HG02763 (cell line): ENCODE measurements at regions not wholly inside any gene's neighbourhood (a gene's known extent, or its start where the extent isn't known, plus 50 kb on each side); places are given as distances from the start of the nearest gene placed in this dataset.
"Not testable (repeated sequence)": the region's sequence is repeated elsewhere in the genome, so short reads cannot be mapped to it uniquely, and the experiment has no call there.

ENCODE experiments used
- ATAC-seq: cut with Tn5 transposase; IDR thresholded peaks from one replicate; pipeline ENCODE4 v1.9.1; 2021; ENCODE audit warnings: mild to moderate bottlenecking, moderate library complexity; ENCODE audit not compliant: unreplicated experiment

- ATAC-seq: no peak
These were observed 191.5 kb downstream of the SEC14L1 start for GRCh38 chr17:77332034-77332971.

- no peak for ATAC-seq
These were observed 192.4 kb downstream of the SEC14L1 start for GRCh38 chr17:77332981-77333685.

DNA sequence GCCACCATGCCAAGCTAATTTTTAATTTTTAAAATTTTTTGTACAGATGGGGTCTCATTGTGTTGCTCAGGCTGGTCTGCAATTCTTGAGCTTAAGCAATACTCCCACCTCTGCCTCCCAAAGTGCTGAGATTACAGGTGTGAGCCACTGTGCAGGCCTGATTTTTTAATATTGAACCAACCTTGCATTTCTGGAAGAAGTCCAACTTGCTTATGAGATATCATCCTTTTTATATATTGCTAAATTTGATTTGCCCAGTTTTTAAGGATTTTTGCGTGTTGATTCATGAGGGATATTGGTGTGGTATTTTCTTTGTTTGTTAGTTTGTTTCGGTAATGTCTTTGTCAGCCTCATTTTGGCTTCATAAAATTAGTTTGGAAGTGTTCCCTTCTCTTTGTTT is 196.4 kb downstream of the SEC14L1 start:
- no peak for ATAC-seq

- no peak for ATAC-seq
These were observed 200.3 kb downstream of the SEC14L1 start for GRCh38 chr17:77341069-77341541.

DNA sequence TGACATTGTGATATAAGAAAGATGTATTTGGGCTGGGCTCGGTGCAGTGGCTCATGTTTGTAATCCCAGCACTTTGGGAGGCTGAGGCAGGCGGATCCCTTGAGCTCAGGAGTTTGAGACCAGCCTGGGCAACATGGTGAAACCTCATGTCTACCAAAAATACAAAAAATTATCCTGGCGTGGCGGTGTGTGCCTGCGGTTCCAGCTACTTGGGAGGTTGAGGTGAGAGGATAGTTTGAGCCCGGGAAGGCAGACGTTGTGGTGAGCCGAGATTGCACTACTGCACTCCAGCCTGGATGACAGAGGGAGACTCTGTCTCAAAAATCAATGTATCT is 201.9 kb downstream of the SEC14L1 start:
- not testable (repeated sequence) for ATAC-seq

GRCh38 chr17:77343031-77343800 is 202.4 kb downstream of the SEC14L1 start:
- ATAC-seq: no peak

DNA sequence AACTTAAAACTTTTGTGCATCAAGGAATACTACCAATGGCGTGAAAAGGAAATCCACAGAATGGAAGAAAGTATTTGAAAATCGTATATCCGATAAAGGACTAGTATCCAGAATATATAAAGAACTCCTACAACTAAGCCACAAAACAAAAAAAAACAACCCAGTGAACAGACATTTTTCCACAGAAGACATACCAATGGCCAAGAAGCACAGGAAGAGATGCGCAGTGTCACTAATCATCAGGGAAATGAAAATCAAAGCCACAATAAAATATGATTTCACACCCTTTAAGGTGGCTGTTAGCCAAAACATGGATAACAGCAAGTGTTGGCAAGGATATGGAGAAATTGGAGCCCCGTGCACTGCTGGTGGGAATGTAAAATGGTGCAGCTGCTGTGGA is 203.3 kb downstream of the SEC14L1 start:
- ATAC-seq: no peak

DNA sequence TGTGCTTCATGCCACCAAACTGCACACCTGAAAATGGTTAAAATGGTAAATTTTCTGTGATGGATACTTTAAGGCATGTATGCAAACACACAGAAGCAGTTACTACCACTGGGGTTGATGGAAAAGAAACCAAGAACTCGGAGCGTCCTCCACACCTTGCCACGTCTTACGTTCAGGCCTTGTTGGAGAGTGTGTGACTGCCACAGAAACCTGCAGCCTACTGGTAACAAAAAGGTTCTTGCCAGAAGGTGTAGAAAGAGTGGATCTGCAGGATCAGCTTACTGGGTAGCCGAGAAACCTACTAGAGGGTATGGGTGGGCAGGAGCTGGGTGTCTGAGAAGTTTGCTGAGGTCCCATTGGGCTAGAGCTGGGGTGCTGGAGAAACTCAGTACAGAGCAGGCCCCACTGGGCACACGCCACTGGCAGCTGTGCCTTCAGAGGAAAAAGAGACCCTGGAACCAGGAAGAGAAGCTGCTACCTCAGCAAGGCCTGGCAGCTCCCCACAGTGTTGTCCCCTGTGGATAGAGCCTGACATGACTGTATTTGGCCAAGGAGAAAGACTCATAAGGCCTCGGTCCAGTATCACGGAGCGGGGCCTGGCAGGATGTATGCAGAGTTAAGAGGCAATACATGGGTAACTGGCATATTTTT is 204.6 kb downstream of the SEC14L1 start:
- no peak for ATAC-seq

GRCh38 chr17:77346765-77347164 is 206.0 kb downstream of the SEC14L1 start:
- no peak for ATAC-seq

- no peak for ATAC-seq
These were observed 206.8 kb downstream of the SEC14L1 start for GRCh38 chr17:77347544-77347943.

GRCh38 chr17:77349976-77350830 is 209.4 kb downstream of the SEC14L1 start:
- ATAC-seq: no peak

DNA sequence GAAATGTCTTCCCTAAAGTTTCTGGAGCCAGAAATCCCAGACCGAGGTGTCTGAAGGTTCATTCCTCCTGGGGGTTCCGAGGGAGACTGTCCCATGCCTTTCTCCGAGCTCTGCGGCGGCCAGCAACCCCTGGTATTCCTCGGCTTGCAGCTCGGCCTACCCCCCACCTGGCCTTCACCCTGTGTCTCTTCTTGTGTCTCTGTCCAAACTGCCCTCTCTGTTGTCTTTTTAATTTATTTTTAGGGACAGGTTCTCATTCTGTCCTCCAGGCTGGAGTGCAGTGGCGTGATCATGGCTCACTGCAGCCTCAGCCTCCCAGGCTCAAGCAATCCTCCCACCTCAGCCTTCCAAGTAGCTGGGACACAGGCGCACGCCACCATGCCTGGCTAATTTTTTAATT is 211.7 kb downstream of the SEC14L1 start:
- ATAC-seq: no peak

- ATAC-seq: no peak
These were observed 212.2 kb downstream of the SEC14L1 start for GRCh38 chr17:77352996-77353395.

- no peak for ATAC-seq
These were observed 213.1 kb downstream of the SEC14L1 start for GRCh38 chr17:77353684-77354419.

GRCh38 chr17:77354420-77354669 is 213.6 kb downstream of the SEC14L1 start:
- ATAC-seq: no peak

GRCh38 chr17:77354670-77355455 is 214.1 kb downstream of the SEC14L1 start:
- no peak for ATAC-seq

DNA sequence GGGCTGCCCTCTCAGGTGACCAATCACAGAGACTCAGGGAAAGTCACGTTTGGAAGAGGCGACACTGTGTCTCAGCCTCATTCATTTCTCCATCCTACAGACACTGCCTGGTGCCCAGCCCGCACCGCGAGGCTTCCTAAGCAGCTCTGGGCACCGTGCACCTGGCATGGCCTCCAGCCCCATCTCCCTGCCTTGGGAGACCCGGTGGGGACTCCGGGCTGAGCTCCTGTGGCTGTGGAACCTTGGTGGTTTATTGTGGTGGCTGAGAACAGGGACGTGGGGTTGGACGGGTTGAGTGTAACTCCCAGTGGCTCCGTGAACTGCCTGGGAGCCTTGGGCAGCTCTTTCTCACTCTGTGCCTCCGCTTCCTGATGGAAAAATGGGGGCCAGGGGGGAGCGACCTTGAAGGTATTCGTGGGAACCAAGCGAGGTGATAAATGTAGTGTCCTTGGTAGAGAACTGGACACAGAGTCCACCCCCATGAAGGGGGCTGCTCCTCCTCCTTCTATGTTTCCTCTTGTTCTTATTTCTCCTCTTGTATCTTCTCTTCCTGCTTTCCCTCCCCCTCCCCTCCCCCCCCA is 215.4 kb downstream of the SEC14L1 start:
- no peak for ATAC-seq

DNA sequence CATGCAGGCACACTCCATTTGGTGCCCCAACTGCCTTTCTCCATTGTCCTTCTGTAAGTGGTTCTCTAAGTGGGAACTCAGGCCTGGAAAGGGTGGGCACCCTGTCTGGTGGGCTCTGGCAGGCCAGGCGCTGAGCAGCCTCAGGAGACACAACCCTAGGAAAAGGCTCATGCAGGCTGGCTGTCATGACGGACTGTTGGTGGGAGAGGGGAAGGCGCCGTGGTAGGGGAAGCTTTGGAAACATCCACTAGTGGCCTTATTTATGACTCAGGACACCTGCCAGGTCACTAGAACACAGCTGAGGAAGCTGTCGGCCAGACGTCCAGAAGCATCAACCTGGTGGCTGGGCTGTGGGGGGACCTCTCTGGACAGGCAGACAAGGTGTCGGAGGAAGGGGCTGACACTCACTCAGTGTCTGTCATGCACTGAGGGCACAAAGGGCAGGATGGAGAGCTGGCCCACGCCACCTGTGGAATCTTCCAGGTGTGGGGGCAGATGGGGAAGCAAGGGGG is 216.0 kb downstream of the SEC14L1 start:
- ATAC-seq: no peak
